ENCODE measurements at regions not wholly inside any gene's neighbourhood (a gene's known extent, or its start where the extent isn't known, plus 50 kb on each side); places are given as distances from the start of the nearest gene placed in this dataset.

GRCh38 chr4:124536946-124537345 lies 175.6 kb downstream of the ANKRD50 start:
- Histone ChIP-seq H3F3A (ENCODE audit: insufficient read depth, low read length) (no peaks in the 10 kb centered on the region), H3K27ac (ENCODE audit: low read depth, low read length, poor library complexity, severe bottlenecking) (no peak overlapping the region), H3K27me3 (ENCODE audit: insufficient read depth, low read length) (no peaks in the 10 kb centered on the region), H3K9ac (ENCODE audit: low read length) (no peak overlapping the region), H3K9me2 (ENCODE audit: low read depth, low read length) (no peaks in the 10 kb centered on the region), H3K4me2 (ENCODE audit: low read length) (no peak overlapping the region), H3K79me2 (ENCODE audit: insufficient read depth, low read length) (no peaks in the 10 kb centered on the region), H3K4me3 (ENCODE audit: low read depth, low read length, poor library complexity, severe bottlenecking) (no peak overlapping the region), H2AFZ (ENCODE audit: low read length) (no peak overlapping the region), H3K9me3 (ENCODE audit: low read length) (no peaks in the 10 kb centered on the region), H4K20me1 (ENCODE audit: insufficient read depth, low read length) (no peaks in the 10 kb centered on the region), H3K36me3 (ENCODE audit: insufficient read depth, low read length) (no peaks in the 10 kb centered on the region), H3K4me1 (ENCODE audit: insufficient read depth, low read length, severe bottlenecking) (no peaks in the 10 kb centered on the region)
- no peak for TF ChIP-seq EZH2 (IDR thresholded peaks at IDR 0.05; ENCODE audit: borderline replicate concordance, low read length)
- TF ChIP-seq CTCF (IDR thresholded peaks at IDR 0.05; ENCODE audit: low read length) = no peak

- Histone ChIP-seq H3K27me3 (ENCODE audit: insufficient read depth, low read length) (no peaks in the 10 kb centered on the region), H3K9me3 (ENCODE audit: low read length) (no peaks in the 10 kb centered on the region), H3K9ac (ENCODE audit: low read length) (no peak overlapping the region), H2AFZ (ENCODE audit: low read length) (no peak overlapping the region), H3K79me2 (ENCODE audit: insufficient read depth, low read length) (no peaks in the 10 kb centered on the region), H3K4me1 (ENCODE audit: insufficient read depth, low read length, severe bottlenecking) (no peaks in the 10 kb centered on the region), H3K36me3 (ENCODE audit: insufficient read depth, low read length) (no peaks in the 10 kb centered on the region), H3K4me3 (ENCODE audit: low read depth, low read length, poor library complexity, severe bottlenecking) (no peak overlapping the region), H3K27ac (ENCODE audit: low read depth, low read length, poor library complexity, severe bottlenecking) (no peak overlapping the region), H3K9me2 (ENCODE audit: low read depth, low read length) (no peaks in the 10 kb centered on the region), H3K4me2 (ENCODE audit: low read length) (no peak overlapping the region), H4K20me1 (ENCODE audit: insufficient read depth, low read length) (no peaks in the 10 kb centered on the region), H3F3A (ENCODE audit: insufficient read depth, low read length) (no peaks in the 10 kb centered on the region)
- TF ChIP-seq EZH2 (IDR thresholded peaks at IDR 0.05; ENCODE audit: borderline replicate concordance, low read length) = no peak
- no peak for TF ChIP-seq CTCF (IDR thresholded peaks at IDR 0.05; ENCODE audit: low read length)
Measured at GRCh38 chr4:124537971-124538370, 174.6 kb downstream of the ANKRD50 start.

- H3K36me3 ChIP-seq (ENCODE audit: insufficient read depth, low read length) = no peaks in the 10 kb centered on the region
- no peaks in the 10 kb centered on the region for H4K20me1 ChIP-seq (ENCODE audit: insufficient read depth, low read length)
- H3K4me1 ChIP-seq (ENCODE audit: insufficient read depth, low read length, severe bottlenecking) = no peaks in the 10 kb centered on the region
- no peaks in the 10 kb centered on the region for H3K9me3 ChIP-seq (ENCODE audit: low read length)
- H3K9me2 ChIP-seq (ENCODE audit: low read depth, low read length) = no peaks in the 10 kb centered on the region
- H3K27ac ChIP-seq (ENCODE audit: low read depth, low read length, poor library complexity, severe bottlenecking) = no peak overlapping the region
- no peaks in the 10 kb centered on the region for H3F3A ChIP-seq (ENCODE audit: insufficient read depth, low read length)
- H3K27me3 ChIP-seq (ENCODE audit: insufficient read depth, low read length) = no peaks in the 10 kb centered on the region
- no peak overlapping the region for H2AFZ ChIP-seq (ENCODE audit: low read length)
- TF ChIP-seq EZH2 (IDR thresholded peaks at IDR 0.05; ENCODE audit: borderline replicate concordance, low read length) (no peak), CTCF (IDR thresholded peaks at IDR 0.05; ENCODE audit: low read length) (no peak)
- no peaks in the 10 kb centered on the region for H3K79me2 ChIP-seq (ENCODE audit: insufficient read depth, low read length)
- no peak overlapping the region for H3K4me2 ChIP-seq (ENCODE audit: low read length)
- H3K9ac ChIP-seq (ENCODE audit: low read length) = no peak overlapping the region
- H3K4me3 ChIP-seq (ENCODE audit: low read depth, low read length, poor library complexity, severe bottlenecking) = no peak overlapping the region
Measured at GRCh38 chr4:124540014-124540413, 172.5 kb downstream of the ANKRD50 start.
